HepG2 (cell line): ENCODE measurements at regions not wholly inside any gene's neighbourhood (a gene's known extent, or its start where the extent isn't known, plus 50 kb on each side); places are given as distances from the start of the nearest gene placed in this dataset.

ENCODE experiments used
- EHMT2 ChIP-seq: fragments of 200-600 bp; sonication (generic); IDR thresholded peaks from 2 replicates; pipeline ENCODE4 v1.7.0; 2017; ENCODE audit warnings: antibody characterized with exemption, low read depth, low read length, borderline replicate concordance
- MYC ChIP-seq: sonication (generic); formaldehyde crosslinking; IDR thresholded peaks from 2 replicates; pipeline ENCODE4 v1.9.0; 2021; ENCODE audit warnings: missing genetic modification reagents, borderline replicate concordance
- SIN3A ChIP-seq: IDR thresholded peaks from 2 replicates; pipeline ENCODE4 v1.6.1; 2011; ENCODE audit warnings: low read depth, mild to moderate bottlenecking, control low read depth, low read length, borderline replicate concordance
- ZEB1 ChIP-seq: IDR thresholded peaks from 2 replicates; pipeline ENCODE4 v1.6.1; 2012; ENCODE audit warnings: mild to moderate bottlenecking, low read depth, inconsistent platforms; ENCODE audit not compliant: insufficient replicate concordance
- ZNF17 ChIP-seq: sonication (generic); formaldehyde crosslinking; IDR thresholded peaks from 2 replicates; pipeline ENCODE4 v1.5.0; 2020; ENCODE audit warnings: mild to moderate bottlenecking, missing genetic modification reagents
- ZNF280D ChIP-seq: sonication (generic); formaldehyde crosslinking; IDR thresholded peaks from 2 replicates; pipeline ENCODE4 v1.5.1; 2020; ENCODE audit warnings: mild to moderate bottlenecking, missing genetic modification reagents
- ZNF468 ChIP-seq: sonication (generic); formaldehyde crosslinking; IDR thresholded peaks from 2 replicates; pipeline ENCODE4 v1.8.0; 2022; ENCODE audit warnings: mild to moderate bottlenecking, moderate library complexity, missing genetic modification reagents
- TF ChIP-seq, protein P1 (sequence below): sonication (generic); formaldehyde crosslinking; IDR thresholded peaks from 2 replicates; pipeline ENCODE4 v1.9.0; 2022; ENCODE audit warnings: low read depth, missing genetic modification reagents
- TF ChIP-seq, protein P2 (sequence below): sonication (generic); formaldehyde crosslinking; IDR thresholded peaks from 2 replicates; pipeline ENCODE4 v1.4.0; 2020; ENCODE audit warnings: missing genetic modification reagents

GRCh38 chr3:18098960-18099587, 326.1 kb downstream of the SATB1 start:
- TF ChIP-seq, protein P1, sequence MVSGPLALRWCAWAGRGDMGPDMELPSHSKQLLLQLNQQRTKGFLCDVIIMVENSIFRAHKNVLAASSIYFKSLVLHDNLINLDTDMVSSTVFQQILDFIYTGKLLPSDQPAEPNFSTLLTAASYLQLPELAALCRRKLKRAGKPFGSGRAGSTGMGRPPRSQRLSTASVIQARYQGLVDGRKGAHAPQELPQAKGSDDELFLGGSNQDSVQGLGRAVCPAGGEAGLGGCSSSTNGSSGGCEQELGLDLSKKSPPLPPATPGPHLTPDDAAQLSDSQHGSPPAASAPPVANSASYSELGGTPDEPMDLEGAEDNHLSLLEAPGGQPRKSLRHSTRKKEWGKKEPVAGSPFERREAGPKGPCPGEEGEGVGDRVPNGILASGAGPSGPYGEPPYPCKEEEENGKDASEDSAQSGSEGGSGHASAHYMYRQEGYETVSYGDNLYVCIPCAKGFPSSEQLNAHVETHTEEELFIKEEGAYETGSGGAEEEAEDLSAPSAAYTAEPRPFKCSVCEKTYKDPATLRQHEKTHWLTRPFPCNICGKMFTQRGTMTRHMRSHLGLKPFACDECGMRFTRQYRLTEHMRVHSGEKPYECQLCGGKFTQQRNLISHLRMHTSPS = no peak
- TF ChIP-seq, protein P2, sequence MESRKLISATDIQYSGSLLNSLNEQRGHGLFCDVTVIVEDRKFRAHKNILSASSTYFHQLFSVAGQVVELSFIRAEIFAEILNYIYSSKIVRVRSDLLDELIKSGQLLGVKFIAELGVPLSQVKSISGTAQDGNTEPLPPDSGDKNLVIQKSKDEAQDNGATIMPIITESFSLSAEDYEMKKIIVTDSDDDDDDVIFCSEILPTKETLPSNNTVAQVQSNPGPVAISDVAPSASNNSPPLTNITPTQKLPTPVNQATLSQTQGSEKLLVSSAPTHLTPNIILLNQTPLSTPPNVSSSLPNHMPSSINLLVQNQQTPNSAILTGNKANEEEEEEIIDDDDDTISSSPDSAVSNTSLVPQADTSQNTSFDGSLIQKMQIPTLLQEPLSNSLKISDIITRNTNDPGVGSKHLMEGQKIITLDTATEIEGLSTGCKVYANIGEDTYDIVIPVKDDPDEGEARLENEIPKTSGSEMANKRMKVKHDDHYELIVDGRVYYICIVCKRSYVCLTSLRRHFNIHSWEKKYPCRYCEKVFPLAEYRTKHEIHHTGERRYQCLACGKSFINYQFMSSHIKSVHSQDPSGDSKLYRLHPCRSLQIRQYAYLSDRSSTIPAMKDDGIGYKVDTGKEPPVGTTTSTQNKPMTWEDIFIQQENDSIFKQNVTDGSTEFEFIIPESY (CRISPR knock-in tag) = no peak
- TF ChIP-seq ZNF17 (no peak), SIN3A (no peak), ZEB1 (no peak), ZNF468 (CRISPR knock-in tag) (no peak), MYC (no peak), ZNF280D (CRISPR knock-in tag) (no peak), EHMT2 (no peak)
